Hematopoietic multipotent progenitor cell treated with erythropoietin and hydrocortisone succinate and interleukin-3 and kit ligand, for 15 days (in vitro differentiated cells): ENCODE measurements at regions not wholly inside any gene's neighbourhood (a gene's known extent, or its start where the extent isn't known, plus 50 kb on each side); places are given as distances from the start of the nearest gene placed in this dataset.
"Not testable (repeated sequence)": the region's sequence is repeated elsewhere in the genome, so short reads cannot be mapped to it uniquely, and the experiment has no call there.

Experiments
- DNase-seq: peaks from one replicate; pipeline ENCODE4 v3.0.0-alpha.2; 2015; ENCODE audit warnings: low spot score

GRCh38 chrX:40414335-40414734 lies 166.4 kb upstream of the ATP6AP2 start:
- no peak for DNase-seq

- DNase-seq = no peak
Measured at GRCh38 chrX:40411340-40412111, 169.2 kb upstream of the ATP6AP2 start.

- DNase-seq = no peak
Measured at GRCh38 chrX:40410859-40411258, 169.9 kb upstream of the ATP6AP2 start.

GRCh38 chrX:40406330-40406859 lies 174.4 kb upstream of the ATP6AP2 start:
- DNase-seq = no peak

- DNase-seq = no peak
Measured at GRCh38 chrX:40405399-40405798, 175.4 kb upstream of the ATP6AP2 start.

GRCh38 chrX:40403757-40404156 lies 177.0 kb upstream of the ATP6AP2 start:
- no peak for DNase-seq

- no peak for DNase-seq
Measured at GRCh38 chrX:40402831-40403533, 177.8 kb upstream of the ATP6AP2 start.

GRCh38 chrX:40395102-40395501 lies 185.7 kb upstream of the ATP6AP2 start:
- DNase-seq = no peak

GRCh38 chrX:40394302-40394701 lies 186.5 kb upstream of the ATP6AP2 start:
- no peak for DNase-seq

- no peak for DNase-seq
Measured at GRCh38 chrX:40392599-40392998, 188.2 kb upstream of the ATP6AP2 start.

GRCh38 chrX:40391662-40392061 lies 189.1 kb upstream of the ATP6AP2 start:
- no peak for DNase-seq

GRCh38 chrX:40389555-40389954 lies 191.2 kb upstream of the ATP6AP2 start:
- no peak for DNase-seq

- no peak for DNase-seq
Measured at GRCh38 chrX:40388441-40388840, 192.3 kb upstream of the ATP6AP2 start.

- not testable (repeated sequence) for DNase-seq
Measured at GRCh38 chrX:40387869-40388268, 192.9 kb upstream of the ATP6AP2 start.

- DNase-seq = not testable (repeated sequence)
Measured at GRCh38 chrX:40387311-40387710, 193.5 kb upstream of the ATP6AP2 start.

GRCh38 chrX:40385682-40386081 lies 195.1 kb upstream of the ATP6AP2 start:
- DNase-seq = no peak

GRCh38 chrX:40385256-40385655 lies 195.5 kb upstream of the ATP6AP2 start:
- DNase-seq = no peak

- DNase-seq = no peak
Measured at GRCh38 chrX:40383969-40384368, 196.8 kb upstream of the ATP6AP2 start.

- DNase-seq = no peak
Measured at GRCh38 chrX:40383360-40383759, 197.4 kb upstream of the ATP6AP2 start.

- no peak for DNase-seq
Measured at GRCh38 chrX:40380655-40381488, 199.9 kb upstream of the ATP6AP2 start.

- DNase-seq = no peak
Measured at GRCh38 chrX:40377684-40378083, 203.1 kb upstream of the ATP6AP2 start.

- no peak for DNase-seq
Measured at GRCh38 chrX:40374486-40374885, 206.3 kb upstream of the ATP6AP2 start.
